Cerebellar nuclear complex (tissue), 1 donor: ENCODE measurements at regions not wholly inside any gene's neighbourhood (a gene's known extent, or its start where the extent isn't known, plus 50 kb on each side); places are given as distances from the start of the nearest gene placed in this dataset.
"Not testable (repeated sequence)": the region's sequence is repeated elsewhere in the genome, so short reads cannot be mapped to it uniquely, and the experiment has no call there.

Source experiments
- DNase-seq, 2 experiments: peaks; one replicate each; lab custom pipeline; 2025; lab: John Stamatoyannopoulos, UW

DNA sequence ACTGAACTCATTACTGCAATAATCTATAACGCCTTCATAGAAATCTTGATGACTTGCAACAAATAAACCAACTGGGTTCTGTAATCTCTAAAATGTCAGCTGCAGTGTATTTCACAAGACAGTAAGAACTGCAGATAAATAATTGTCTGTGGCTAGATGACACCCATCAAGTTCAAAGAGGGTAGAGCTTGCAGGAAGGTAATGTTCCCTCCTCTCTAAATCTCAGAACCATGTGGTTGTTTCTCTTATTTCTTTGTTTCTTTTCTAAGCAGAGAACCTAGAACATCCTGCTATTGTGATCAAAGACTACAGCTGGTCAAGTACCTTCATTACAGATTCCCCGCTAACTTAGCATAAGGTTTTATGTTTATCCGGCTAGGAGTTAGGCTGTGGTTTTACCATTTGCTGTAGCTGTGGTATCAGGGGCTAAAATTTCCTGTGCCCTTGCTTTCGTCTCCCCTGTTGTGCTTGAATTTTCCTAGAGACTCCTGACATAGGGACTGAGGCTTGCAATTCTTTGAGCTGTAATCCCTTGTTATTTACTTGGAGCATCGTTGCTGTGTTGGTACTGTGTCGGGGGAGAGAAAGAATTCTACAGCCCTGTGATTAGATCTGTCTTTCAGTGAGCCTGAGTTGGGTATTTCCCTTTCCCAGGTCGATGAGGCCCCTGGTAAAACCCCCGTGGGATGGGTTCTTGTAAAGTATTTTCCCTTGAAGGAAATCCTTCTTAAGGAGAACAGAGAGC is 253.1 kb upstream of the BTG1 start:
- no peak for DNase-seq

DNA sequence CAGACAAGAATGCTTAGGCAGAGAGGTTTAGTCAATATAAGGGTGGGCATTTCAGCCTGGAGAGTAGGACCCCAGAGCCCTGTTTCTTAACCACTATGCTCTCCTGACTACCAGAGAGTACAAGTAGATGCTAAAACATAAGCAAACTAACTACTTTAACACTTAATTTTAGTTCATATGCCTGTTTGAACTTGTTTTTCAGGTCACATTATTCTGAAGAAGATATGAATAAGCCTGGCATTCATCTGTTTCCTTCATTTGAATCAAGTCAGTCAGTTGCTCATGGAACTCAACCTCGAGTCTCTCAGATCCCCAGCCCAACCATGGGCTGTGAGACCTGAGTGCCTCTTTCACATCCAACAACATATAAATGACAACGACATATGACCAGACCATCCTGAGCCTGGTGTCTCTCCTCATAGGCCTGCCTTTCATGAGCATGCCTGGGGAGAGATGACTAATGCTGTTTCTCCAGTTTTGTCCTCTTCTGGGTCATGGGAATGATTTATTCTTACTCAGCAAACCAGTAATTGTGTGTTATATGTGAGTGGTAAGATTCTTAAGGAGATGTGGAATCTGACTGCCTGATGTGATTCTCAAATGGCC is 251.1 kb upstream of the BTG1 start:
- DNase-seq: no peak

DNA sequence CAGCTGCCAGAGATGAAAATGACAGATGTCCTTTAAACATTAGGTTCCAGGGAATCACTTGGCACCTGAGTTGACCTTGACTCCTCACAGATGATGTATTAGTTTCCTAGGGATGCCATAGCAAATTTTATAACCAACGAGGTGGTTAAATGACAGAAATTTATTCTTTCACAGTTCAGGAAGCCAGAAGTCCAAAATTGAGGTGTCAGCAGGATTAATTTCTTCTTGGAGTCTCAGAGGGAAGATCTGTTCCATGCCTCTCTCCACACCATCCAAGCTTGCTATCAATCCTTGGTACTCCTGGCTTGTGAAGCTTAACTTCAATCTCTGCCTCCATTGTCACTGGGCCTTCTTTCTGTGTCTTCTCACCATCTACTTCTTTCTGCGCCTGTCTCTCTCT is 249.7 kb upstream of the BTG1 start:
- DNase-seq: no peak

DNA sequence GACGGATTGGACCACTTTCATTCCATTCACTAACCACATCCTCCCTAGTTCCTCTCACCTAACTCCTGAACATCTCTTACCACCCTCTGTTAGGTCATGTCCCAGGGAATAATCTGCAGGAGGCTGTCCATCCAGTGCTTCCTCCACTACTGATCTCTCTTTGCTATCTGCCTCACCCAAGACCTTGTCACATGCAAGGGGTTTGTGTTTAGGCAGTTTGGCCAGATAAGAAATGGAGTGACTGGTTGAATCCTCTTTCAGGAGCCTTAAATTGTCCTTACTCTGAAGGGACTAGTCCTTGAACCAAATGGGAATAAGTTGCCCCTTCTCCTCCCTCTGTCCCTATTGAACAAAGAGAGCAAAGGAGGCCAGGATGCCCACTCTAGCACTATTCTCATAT is 249.2 kb upstream of the BTG1 start:
- DNase-seq: no peak

DNA sequence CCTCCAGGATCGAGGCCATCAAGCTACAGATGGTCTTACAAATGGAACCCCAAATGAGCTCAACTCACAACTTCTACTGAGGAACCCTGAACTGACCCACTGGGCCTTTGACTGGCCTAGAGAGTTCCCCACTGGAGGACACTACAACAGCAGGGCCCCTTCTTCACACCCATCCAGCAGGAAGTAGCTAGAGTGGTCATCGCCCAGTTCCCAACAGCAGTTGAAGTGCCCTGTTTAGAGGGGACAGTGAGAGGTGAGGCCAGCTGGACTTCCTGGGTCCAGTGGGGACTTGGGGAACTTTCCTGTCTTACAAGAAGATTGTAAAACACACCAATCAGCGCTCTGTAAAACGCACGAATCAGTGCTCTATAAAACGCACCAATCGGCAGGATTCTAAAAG is 247.9 kb upstream of the BTG1 start:
- no peak for DNase-seq

DNA sequence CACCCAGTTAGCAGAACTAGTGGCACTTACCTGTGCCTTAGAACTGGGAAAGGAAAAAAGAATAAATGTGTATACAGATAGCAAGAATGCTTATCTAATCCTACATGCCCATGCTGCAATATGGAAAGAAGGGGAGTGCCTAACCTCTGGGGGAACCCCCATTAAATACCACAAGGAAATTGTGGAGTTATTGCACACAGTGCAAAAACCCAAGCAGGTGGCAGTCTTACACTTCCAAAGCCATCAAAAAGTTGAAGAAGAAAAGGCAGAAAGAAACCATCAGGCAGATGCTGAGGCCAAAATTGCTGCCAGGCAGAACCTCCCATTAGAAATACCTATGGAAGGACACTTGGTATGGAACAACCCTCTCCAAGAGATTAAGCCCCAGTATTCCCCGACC is 246.1 kb upstream of the BTG1 start:
- not testable (repeated sequence) for DNase-seq

DNA sequence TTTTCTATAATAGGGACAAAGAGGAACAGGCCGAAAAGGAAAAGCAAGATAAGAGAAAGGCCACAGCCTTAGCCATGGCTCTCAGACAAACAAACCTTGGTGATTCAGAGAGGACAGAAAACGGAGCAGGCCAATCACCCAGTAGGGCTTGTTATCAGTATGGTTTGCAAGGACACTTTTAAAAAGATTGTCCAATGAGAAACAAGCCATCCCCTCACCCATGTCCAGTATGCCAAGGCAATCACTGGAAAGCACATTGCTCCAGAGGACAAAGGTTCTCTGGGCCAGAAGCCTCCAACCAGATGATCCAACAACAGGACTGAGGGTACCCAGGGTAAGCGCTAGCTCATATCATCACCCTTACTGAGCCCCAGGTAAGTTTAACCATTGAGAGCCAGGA is 243.8 kb upstream of the BTG1 start:
- no peak for DNase-seq

DNA sequence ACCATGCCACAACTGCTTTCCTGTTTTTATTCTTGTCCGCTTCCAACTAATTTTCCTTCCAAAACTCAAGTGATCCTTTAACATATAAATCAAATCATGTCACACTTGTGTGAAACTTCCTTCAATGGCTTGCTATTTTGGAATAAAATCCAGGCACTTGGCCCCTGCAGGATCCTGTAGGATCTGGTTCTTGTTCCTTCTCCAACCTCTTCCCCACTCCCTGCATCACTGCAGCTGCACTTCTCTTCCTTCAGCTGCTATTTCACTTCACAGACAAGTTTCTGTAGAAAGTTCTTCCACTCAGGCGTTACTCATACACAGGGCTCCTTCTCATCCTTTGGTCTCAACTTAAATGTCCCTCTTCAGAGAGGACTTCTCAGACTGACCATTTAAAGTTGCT is 239.7 kb upstream of the BTG1 start:
- no peak for DNase-seq

DNA sequence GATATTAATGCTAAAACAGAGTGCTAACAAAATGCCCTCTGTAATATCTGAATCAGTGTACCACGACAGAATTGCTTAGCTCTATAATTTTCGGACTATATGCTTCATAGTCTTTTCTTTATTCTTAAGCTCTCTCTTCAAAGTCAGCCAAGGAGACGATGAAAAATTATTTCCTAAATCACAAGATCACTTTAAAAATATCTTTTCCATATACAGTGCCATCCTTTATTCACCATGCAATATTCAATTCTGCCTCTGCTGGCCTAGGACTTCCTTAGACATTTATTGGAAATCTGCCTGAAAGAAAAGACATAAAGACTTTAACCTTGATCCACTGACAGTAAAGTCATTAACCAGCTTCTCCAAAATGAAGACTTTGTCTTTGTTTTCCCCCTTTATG is 238.9 kb upstream of the BTG1 start:
- no peak for DNase-seq

DNA sequence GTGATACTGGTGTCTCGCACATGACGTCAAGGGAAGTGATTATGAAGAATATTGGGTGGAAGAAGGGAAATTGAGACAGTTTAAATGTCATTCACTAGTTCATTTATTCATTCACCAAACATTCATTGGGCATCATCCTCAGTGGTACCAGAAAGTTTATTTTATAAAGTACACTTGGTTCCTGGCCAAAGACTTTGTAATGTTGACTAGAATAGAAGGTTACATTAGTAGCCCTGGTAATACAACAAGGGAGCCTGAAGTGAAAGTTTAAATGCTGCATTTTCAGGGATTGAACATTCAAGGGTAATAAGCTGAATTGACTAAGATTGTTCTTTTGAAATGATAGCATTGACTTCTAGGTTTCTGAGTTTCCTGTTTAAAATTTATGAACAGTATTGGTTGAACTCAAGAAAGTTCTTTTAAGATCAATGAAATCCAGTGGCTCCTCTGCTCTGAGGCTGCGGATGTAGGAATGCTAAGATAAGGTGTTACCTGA is 236.8 kb upstream of the BTG1 start:
- no peak for DNase-seq

DNA sequence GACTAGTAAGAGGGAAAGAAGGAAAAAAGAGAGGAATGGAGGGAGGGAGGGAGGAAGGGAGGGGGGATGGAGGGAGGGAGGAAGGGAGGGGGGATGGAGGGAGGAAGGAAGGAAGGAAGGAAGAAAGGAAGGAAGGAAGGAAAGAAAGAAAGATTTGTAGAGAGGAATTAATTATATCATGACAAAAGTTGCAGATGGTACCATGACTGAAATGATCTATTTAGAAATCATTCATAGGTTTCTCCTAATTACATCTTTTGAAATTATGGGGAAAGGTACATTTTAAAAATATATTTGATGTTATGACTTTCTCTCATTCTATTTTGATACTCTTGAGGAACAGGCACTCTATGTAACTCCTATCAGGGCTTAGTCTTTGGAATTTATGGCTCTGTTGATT is 236.2 kb upstream of the BTG1 start:
- DNase-seq: no peak

DNA sequence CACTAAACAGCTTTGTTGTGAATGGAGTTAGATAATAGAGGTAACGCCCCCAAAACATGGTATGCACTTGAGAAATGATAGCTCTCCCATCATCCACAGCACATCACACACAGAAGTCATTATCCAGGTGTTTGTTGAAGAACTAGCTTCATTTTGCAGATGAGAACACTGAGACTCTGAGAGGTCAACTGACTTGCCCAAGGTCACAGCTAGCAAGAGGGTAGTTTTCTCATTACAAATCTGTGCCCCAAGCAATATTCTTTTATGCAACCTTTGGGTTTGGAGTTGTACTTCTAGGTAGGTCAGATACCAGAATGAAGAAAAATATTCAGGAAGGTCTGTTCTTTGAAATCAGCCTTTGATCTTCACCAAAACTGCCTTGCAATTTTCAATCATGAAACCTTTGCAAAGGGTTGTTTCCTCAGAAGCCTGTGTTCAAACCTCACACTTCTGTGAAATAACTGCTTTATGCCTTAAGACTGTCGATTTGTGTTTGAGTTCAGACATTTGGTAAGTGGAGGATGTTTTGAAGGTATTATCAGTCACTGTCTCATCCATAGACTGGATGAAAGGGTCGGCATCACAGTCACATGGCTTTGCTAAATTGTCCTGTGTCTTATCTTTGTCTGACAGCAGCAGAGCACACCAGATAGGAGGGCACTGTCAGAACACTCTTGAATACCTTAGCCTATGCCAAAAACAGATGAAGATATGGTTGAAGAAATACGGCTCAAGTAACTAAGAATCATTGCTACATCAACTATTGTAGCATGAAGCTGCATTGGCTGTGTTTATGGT is 233.2 kb upstream of the BTG1 start:
- DNase-seq: no peak

DNA sequence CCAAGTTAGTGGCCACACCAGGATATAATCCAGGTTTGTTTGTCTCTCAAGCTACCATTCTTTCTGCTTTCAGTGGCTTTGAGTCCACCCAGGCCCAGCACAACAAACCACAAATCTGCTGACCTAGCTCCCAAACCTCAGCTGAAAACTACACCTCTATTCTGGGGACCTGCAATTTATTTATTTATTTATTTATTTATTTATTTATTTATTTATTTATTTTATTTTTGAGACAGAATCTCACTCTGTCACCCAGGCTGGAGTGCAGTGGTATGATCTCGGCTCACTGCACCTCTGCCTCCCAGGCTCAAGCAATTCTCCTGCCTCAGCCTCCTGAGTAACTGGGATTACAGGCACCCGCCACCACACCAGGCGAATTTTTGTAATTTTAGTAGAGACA is 229.9 kb upstream of the BTG1 start:
- not testable (repeated sequence) for DNase-seq

DNA sequence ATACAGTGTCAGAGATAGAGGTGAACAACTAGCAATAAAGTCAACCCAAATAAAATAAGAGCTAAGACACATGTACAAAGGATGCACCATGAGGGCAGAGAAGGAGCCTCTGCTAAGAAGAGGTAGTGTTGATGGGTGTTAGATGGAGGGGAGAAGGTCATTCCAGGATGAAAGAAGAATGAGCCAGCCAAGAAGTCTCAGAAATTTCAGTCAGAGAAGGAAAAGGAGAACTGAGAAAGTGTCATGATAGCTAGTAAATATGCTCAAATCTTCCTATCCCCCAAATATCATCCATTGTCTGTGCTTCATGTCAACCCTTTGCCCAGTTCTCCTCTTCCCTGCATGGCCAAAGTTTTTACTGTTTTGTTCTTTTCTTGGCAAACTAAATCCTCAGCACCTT is 225.2 kb upstream of the BTG1 start:
- no peak for DNase-seq

DNA sequence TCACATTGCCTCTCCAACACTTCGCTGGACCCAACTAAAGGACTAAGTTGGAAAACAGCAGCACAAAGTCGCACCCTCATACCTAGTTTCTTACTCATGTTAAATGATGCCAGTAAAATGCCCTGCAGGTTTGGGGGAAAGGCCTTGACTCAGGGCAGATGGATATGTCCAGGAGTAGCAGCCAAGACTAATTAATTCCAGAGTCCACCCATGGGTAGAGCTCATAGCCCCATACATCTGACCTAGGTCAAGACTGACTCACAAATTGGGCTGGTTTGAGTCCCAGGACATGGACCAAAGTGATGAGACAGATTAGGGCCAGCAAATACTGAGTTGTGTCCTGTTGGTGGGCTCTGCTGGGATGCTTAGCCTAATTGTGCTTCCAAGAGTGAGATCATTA is 224.0 kb upstream of the BTG1 start:
- no peak for DNase-seq

DNA sequence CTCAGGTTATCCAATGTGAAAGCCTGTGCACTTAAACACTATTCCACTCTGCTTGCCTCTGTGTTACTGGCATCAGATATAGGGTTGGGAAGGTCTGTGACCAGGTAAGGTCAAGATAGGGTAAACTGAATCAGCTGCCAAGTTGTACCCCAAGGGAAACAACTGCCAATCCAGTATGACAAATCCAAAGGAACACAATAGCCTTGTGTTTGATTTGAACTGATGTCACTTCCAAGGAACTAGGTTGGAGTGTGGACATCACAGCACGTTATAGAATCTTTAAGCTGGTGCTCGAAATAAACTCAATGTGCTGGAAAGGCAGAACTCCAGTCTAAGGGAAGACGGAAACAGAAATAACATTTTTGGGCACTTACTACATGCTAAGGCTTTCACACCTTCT is 223.4 kb upstream of the BTG1 start:
- DNase-seq: no peak

DNA sequence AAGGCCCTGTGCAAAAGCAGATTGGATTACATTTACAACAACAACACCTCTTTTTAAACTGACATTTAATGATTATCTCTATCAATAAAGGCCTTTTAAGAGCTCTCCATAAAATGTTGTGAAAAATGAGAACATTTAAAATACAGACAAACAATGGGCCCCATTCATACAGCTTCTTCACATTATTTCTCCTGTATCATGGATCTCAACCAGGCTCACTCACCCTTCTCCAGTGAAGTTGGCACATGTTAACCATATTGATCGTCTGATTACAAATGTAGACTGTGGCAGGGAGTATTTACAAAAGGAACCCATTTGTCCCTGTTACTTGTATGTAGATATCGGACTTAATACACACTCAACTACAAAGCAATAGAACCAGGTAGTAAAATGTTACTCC is 220.2 kb upstream of the BTG1 start:
- DNase-seq: no peak

DNA sequence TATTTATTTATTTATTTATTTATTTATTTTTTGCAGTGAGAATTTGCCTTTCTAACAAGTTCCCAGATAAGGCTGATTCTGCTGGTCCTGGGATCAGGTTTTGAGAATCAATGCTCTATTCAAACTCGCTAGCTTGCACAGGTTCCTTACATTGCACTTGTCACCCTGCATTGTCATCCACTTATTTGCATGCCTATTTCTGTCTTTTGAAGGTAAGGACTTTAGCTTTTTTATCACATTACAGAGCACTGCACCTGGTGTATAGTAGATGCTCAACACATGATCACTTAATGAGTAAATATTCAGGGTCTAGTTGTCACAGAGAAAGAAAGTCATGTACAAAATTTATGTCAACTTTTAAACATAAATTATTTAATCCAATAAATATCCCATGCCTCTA is 219.7 kb upstream of the BTG1 start:
- DNase-seq: no peak

DNA sequence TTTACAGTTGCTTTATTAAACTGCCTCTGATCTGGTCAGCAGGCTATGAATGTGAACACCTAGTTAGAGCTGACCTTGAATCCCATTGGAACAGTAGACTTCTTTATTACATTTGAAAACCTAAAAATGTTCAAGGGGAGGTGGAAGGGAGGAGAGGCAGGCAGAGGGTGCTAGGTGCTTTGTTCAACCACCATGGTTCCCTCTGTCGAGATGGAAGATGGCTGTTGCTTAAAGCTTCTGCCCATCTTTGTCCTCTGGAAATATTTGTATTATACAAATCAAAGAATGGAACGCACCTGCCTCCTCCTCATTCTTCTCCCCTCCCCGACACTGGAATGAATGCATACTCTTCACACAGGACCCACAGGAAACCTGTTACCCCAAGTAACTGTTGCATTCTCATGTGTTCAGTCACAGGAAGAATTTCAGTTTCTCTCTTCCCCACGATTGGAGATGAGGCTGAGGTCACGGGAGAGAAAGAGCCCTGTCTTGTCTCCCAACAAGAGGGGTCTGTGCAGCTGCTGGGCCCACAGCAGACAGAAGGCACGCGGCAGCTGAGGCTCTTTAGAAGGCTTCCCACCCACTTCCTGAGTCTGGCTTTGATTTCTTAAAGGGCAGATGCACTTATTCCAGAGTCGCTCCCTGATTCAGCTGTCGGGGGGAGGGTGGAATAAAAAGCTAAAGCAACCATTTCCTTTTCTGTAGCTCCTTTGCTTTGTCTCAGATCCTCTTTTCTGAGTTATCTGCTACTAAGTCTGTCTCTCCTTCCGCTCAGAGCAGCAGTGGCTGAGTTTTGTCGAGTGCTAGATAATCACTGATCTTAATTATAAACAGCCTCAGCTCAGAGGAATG is 217.9 kb upstream of the BTG1 start:
- DNase-seq: no peak

DNA sequence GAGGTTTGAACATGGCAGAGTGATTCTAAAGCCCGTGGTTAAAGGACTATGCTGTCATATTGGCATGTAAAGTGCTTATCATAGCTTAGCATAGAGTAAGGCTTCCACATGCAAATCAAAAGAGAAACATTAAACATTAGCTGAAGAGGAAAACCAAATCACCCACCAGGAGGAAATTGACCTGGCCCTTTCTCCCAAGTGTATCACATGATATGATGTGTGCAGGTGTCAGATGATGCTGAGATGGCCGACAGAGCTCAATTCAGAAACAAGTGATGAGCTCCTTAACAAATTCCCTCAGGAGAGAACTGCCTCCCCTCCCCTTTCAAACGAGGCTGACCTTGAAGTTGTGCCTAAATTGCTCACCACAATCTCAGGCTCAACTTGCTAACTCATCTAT is 217.1 kb upstream of the BTG1 start:
- DNase-seq: no peak

DNA sequence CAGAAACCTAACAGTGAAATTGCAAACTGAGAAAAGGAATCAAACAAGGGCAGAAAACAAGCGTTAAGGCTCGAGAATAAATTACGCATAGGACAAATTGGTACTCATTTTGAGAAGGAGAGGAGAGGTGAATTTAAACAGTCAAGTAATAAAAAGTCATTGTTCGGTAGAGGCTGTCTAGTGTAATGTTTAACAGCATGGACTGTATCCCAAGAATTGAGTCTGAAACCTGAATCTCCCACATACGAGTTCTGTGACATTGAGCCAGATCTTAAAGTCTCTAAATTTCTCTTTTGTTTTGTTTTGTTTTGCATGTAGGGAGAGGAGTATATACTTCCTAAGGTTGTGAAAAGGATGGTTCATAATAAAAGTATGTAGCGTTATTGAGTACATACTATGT is 216.5 kb upstream of the BTG1 start:
- DNase-seq: no peak

DNA sequence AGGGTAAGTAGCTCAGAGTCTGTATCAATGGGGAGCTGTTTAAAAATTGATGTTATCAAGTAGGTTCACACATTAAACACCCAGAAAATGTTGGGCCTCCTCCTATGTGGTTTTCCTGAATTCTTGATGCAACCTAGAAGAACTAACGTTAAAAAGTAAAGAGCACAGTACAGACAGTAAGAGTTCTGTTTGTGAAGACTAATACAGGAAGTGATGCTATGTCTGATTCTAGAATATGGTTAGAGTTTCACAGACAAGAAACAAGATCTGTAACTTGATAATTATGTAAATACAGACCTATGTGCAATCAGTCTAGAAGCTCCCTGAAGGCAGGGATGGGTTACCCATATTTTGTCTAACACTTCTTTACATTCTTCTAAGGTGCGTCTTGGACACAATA is 214.9 kb upstream of the BTG1 start:
- DNase-seq: no peak
